ENCODE measurements at regions not wholly inside any gene's neighbourhood (a gene's known extent, or its start where the extent isn't known, plus 50 kb on each side); places are given as distances from the start of the nearest gene placed in this dataset.

DNA sequence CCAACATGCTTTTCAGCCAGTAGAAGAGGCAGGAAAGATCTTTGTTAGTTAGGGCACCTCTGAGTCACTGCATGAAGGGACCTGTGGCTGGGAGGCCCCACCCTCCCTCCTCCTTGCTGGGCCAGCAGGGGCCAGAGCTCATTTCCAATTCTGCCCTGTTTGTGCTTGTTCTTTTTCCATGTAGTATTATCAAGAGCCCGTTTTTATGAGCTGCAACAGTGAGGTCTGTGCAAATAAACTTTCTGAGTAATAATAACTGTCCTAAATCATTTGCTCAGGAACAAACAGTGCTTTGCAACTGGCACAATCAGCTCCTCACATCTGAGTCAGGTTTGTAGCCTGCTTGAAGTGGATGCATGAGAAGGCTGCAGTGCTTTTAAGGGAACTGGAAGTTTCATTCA, 128.0 kb downstream of the ARL4C start:
- no peak overlapping the region for H3K27ac Mint-ChIP-seq
- H3K4me1 Mint-ChIP-seq, result peaks cover 27 to 42% of the 10 kb centered on the region in 2 experiments
- no peaks in the 10 kb centered on the region; a peak in 1 of 5 replicates for H3K9me3 Mint-ChIP-seq

More for the DNA sequence above, 128.0 kb downstream of the ARL4C start:
- H4K91ac ChIP-seq (ENCODE audit: insufficient read length, low read depth, low read length), result no peak overlapping the region
- no peaks in the 10 kb centered on the region for H3K23me2 ChIP-seq (ENCODE audit: insufficient read length, low read depth, low read length, poor library complexity, severe bottlenecking)
- no peak overlapping the region for H2AK5ac ChIP-seq (ENCODE audit: insufficient read length, low read length)
- H2BK12ac ChIP-seq (ENCODE audit: insufficient read length, low read depth, low read length), result no peak overlapping the region
- TF ChIP-seq, protein P1, sequence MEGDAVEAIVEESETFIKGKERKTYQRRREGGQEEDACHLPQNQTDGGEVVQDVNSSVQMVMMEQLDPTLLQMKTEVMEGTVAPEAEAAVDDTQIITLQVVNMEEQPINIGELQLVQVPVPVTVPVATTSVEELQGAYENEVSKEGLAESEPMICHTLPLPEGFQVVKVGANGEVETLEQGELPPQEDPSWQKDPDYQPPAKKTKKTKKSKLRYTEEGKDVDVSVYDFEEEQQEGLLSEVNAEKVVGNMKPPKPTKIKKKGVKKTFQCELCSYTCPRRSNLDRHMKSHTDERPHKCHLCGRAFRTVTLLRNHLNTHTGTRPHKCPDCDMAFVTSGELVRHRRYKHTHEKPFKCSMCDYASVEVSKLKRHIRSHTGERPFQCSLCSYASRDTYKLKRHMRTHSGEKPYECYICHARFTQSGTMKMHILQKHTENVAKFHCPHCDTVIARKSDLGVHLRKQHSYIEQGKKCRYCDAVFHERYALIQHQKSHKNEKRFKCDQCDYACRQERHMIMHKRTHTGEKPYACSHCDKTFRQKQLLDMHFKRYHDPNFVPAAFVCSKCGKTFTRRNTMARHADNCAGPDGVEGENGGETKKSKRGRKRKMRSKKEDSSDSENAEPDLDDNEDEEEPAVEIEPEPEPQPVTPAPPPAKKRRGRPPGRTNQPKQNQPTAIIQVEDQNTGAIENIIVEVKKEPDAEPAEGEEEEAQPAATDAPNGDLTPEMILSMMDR (conservative IDR thresholded peaks at IDR 0.05), result no peak
- no peak overlapping the region for H2BK20ac ChIP-seq (ENCODE audit: low read depth, low read length, poor library complexity, severe bottlenecking)
- no peaks in the 10 kb centered on the region; the same call in 1 of the 2 replicates for H3K4me1 ChIP-seq (ENCODE audit: insufficient read depth, low read length)
- H3K9me3 ChIP-seq (ENCODE audit: control insufficient read depth, low read depth, low read length), result no peaks in the 10 kb centered on the region
- no peak overlapping the region for H3K4ac ChIP-seq (ENCODE audit: low read depth, low read length)
- H3K23ac ChIP-seq (ENCODE audit: insufficient read length, low read depth, low read length), result no peak overlapping the region
- no peak overlapping the region for H2BK15ac ChIP-seq (ENCODE audit: low read depth, low read length)
- H4K8ac ChIP-seq (replicated peaks; ENCODE audit: insufficient read length, low read depth, low read length), result no peak overlapping the region
- no peaks in the 10 kb centered on the region for H4K20me1 ChIP-seq (ENCODE audit: control insufficient read depth, insufficient read depth, insufficient read length)
- H3K4me2 ChIP-seq (ENCODE audit: insufficient read depth, insufficient read length, low read length), result no peak overlapping the region
- no peak for DNase-seq
- H3K27me3 ChIP-seq (ENCODE audit: insufficient read depth, low read length), result no peaks in the 10 kb centered on the region
- no peak overlapping the region for H2AFZ ChIP-seq (ENCODE audit: low read length)
- no peak overlapping the region for H2BK120ac ChIP-seq (ENCODE audit: low read depth, low read length, poor library complexity, severe bottlenecking)
- Mint-ChIP-seq H3K4me3 (no peak overlapping the region), H3K36me3 (ENCODE audit: insufficient read depth in 1 of 3, low read depth in 3 of 3) (no peaks in the 10 kb centered on the region), H3K27me3 (ENCODE audit: low read depth) (peaks cover 8% of the 10 kb centered on the region)
- H3K79me2 ChIP-seq (ENCODE audit: insufficient read depth, low read length), result no peaks in the 10 kb centered on the region
- no peak overlapping the region for H3K56ac ChIP-seq (ENCODE audit: insufficient read length, low read depth, low read length)
- H4K5ac ChIP-seq (ENCODE audit: insufficient read length, low read depth, low read length), result no peak overlapping the region
- no CpG with 5 or more reads among the region's 1 CpG for WGBS (ENCODE audit: extremely low coverage, insufficient read length, low lambda C conversion rate)
- no peak overlapping the region for H3K14ac ChIP-seq (ENCODE audit: insufficient read depth, low read length)
- no peak overlapping the region for H3K18ac ChIP-seq (ENCODE audit: insufficient read length, low read depth, low read length)
- H3T11ph ChIP-seq (ENCODE audit: low read length), result no peak overlapping the region
- H2BK5ac ChIP-seq (ENCODE audit: insufficient read length, low read length), result no peak overlapping the region
- no peak overlapping the region for H3K9ac ChIP-seq (ENCODE audit: extremely low read depth, insufficient read length, low read length)
- no peaks in the 10 kb centered on the region for H3K79me1 ChIP-seq (ENCODE audit: insufficient read depth, low read depth, low read length, poor library complexity, severe bottlenecking)
- H3K27ac ChIP-seq (ENCODE audit: insufficient read length, low read depth, low read length), result no peak overlapping the region

Measured in H9 (cell line).